Stomach (tissue), 4 donors: ENCODE measurements at regions not wholly inside any gene's neighbourhood (a gene's known extent, or its start where the extent isn't known, plus 50 kb on each side); places are given as distances from the start of the nearest gene placed in this dataset.

Experiments used
- POLR2A ChIP-seq, 4 donors: fragments of 450-650 bp; IDR thresholded peaks; one replicate each; pipeline ENCODE4 v1.6.1; 2016; ENCODE audit warnings: antibody characterized with exemption in 4 of 4, control low read depth in 2 of 4, mild to moderate bottlenecking in 1 of 4, moderate library complexity in 1 of 4
- POLR2AphosphoS5 ChIP-seq, 3 donors: sonication (generic); formaldehyde crosslinking; IDR thresholded peaks; one replicate each; pipeline ENCODE4 v1.6.1; 2016; ENCODE audit warnings: antibody characterized with exemption in 3 of 3

- TF ChIP-seq POLR2A (IDR thresholded peaks at IDR 0.05), result no peak
- TF ChIP-seq POLR2AphosphoS5 (IDR thresholded peaks at IDR 0.05), result no peak
Observed at GRCh38 chr16:79301051-79301450, 299.5 kb downstream of the MAF start.
